H1 (cell line): ENCODE measurements at regions not wholly inside any gene's neighbourhood (a gene's known extent, or its start where the extent isn't known, plus 50 kb on each side); places are given as distances from the start of the nearest gene placed in this dataset.

Source experiments
- CEBPB ChIP-seq: IDR thresholded peaks from 2 replicates; pipeline ENCODE4 v1.6.1; 2012; ENCODE audit warnings: low read depth, low read length
- CTCF ChIP-seq, 3 experiments: IDR thresholded peaks; 1 replicate in 2 of 3; 2 replicates in 1 of 3; pipeline versions ENCODE4 v1.5.1 to v1.6.1; 2011; ENCODE audit warnings: low read length in 3 of 3, mild to moderate bottlenecking in 3 of 3, inconsistent platforms in 2 of 3, low read depth in 1 of 3, moderate library complexity in 1 of 3; ENCODE audit not compliant: insufficient read depth in 1 of 3; ENCODE audit errors: control extremely low read depth in 1 of 3
- EP300 ChIP-seq, 2 experiments: IDR thresholded peaks; 1 replicate in 1 of 2; 2 replicates in 1 of 2; pipeline ENCODE4 v1.6.1; 2011 to 2012; ENCODE audit warnings: low read depth in 2 of 2, low read length in 2 of 2, mild to moderate bottlenecking in 2 of 2, borderline replicate concordance in 1 of 2, inconsistent platforms in 1 of 2, moderate library complexity in 1 of 2
- EZH2 ChIP-seq: fragments of 200-600 bp; sonication (generic); IDR thresholded peaks from 2 replicates; pipeline ENCODE4 v1.7.1; 2012; ENCODE audit warnings: low read depth, mild to moderate bottlenecking, moderate library complexity, low read length, inconsistent platforms; ENCODE audit not compliant: severe bottlenecking
- HDAC6 ChIP-seq: IDR thresholded peaks from one replicate; pipeline ENCODE4 v1.7.1; 2012; ENCODE audit warnings: low read depth, mild to moderate bottlenecking, inconsistent platforms, low read length, moderate library complexity
- KDM1A ChIP-seq: fragments of 200-600, 300-600 bp; sonication (generic); IDR thresholded peaks from 2 replicates; pipeline ENCODE4 v1.7.1; 2016; ENCODE audit warnings: mild to moderate bottlenecking, low read length, borderline replicate concordance
- MAX ChIP-seq: IDR thresholded peaks from 2 replicates; pipeline ENCODE4 v1.6.1; 2012; ENCODE audit warnings: inconsistent platforms
- RAD21 ChIP-seq, 2 experiments: IDR thresholded peaks in 1 of 2; conservative IDR thresholded peaks in 1 of 2; 2 replicates each; pipeline ENCODE4 v1.6.1; 2011; ENCODE audit warnings: low read depth in 2 of 2, low read length in 2 of 2, improper control_type of control experiment in 1 of 2, inconsistent platforms in 1 of 2, mild to moderate bottlenecking in 1 of 2, moderate library complexity in 1 of 2
- SIRT6 ChIP-seq: IDR thresholded peaks from one replicate; pipeline ENCODE4 v1.7.1; 2012; ENCODE audit warnings: low read length, inconsistent platforms
- SP1 ChIP-seq: IDR thresholded peaks from 2 replicates; pipeline ENCODE4 v1.6.1; 2011; ENCODE audit warnings: low read depth, low read length
- YY1 ChIP-seq: IDR thresholded peaks from 2 replicates; pipeline ENCODE4 v1.6.1; 2011; ENCODE audit warnings: low read depth, mild to moderate bottlenecking, low read length
- TF ChIP-seq, protein P1 (sequence below): IDR thresholded peaks from 2 replicates; pipeline ENCODE4 v1.6.1; 2011; ENCODE audit warnings: low read depth, mild to moderate bottlenecking, low read length; ENCODE audit not compliant: insufficient read depth

- TF ChIP-seq RAD21 (IDR thresholded peaks at IDR 0.05 in 1 of 2, conservative IDR thresholded peaks at IDR 0.05 in 1 of 2; ENCODE audit: low read depth in 2 of 2, low read length in 2 of 2) (no peak), KDM1A (no peak), EP300 (IDR thresholded peaks at IDR 0.05; ENCODE audit: borderline replicate concordance in 1 of 2, low read depth in 2 of 2, low read length in 2 of 2) (no peak), HDAC6 (no peak), MAX (no peak), CEBPB (no peak), EZH2 (no peak), CTCF (IDR thresholded peaks at IDR 0.05; ENCODE audit: control extremely low read depth in 1 of 3, insufficient read depth in 1 of 3, low read depth in 1 of 3, low read length in 3 of 3) (no peak), YY1 (no peak), SP1 (no peak), SIRT6 (no peak)
- TF ChIP-seq, protein P1, sequence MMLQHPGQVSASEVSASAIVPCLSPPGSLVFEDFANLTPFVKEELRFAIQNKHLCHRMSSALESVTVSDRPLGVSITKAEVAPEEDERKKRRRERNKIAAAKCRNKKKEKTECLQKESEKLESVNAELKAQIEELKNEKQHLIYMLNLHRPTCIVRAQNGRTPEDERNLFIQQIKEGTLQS, result no peak
These were observed 121.5 kb upstream of the LUZP2 start for GRCh38 chr11:24375351-24375750.
